ENCODE measurements at regions not wholly inside any gene's neighbourhood (a gene's known extent, or its start where the extent isn't known, plus 50 kb on each side); places are given as distances from the start of the nearest gene placed in this dataset.

- TF ChIP-seq POLR2A (IDR thresholded peaks at IDR 0.05) = no peak
- TF ChIP-seq, protein P1, sequence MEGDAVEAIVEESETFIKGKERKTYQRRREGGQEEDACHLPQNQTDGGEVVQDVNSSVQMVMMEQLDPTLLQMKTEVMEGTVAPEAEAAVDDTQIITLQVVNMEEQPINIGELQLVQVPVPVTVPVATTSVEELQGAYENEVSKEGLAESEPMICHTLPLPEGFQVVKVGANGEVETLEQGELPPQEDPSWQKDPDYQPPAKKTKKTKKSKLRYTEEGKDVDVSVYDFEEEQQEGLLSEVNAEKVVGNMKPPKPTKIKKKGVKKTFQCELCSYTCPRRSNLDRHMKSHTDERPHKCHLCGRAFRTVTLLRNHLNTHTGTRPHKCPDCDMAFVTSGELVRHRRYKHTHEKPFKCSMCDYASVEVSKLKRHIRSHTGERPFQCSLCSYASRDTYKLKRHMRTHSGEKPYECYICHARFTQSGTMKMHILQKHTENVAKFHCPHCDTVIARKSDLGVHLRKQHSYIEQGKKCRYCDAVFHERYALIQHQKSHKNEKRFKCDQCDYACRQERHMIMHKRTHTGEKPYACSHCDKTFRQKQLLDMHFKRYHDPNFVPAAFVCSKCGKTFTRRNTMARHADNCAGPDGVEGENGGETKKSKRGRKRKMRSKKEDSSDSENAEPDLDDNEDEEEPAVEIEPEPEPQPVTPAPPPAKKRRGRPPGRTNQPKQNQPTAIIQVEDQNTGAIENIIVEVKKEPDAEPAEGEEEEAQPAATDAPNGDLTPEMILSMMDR (IDR thresholded peaks at IDR 0.05) = no peak
Observed at GRCh38 chr4:106454021-106454420, 85.4 kb upstream of the GIMD1 start.
